ENCODE measurements at regions not wholly inside any gene's neighbourhood (a gene's known extent, or its start where the extent isn't known, plus 50 kb on each side); places are given as distances from the start of the nearest gene placed in this dataset.

- Histone ChIP-seq H3K4me3 (no peak overlapping the region), H3K27ac (no peak overlapping the region), H3K36me3 (replicated peaks in 1 of 2; ENCODE audit: insufficient read depth in 1 of 2, low read depth in 2 of 2) (no peaks in the 10 kb centered on the region), H3K9me3 (no peaks in the 10 kb centered on the region), H3K27me3 (no peaks in the 10 kb centered on the region), H3K4me1 (no peaks in the 10 kb centered on the region)
- WGBS, 2 donors, result 51 to 62% methylated on average over 6 of the region's 6 CpGs
- ATAC-seq, result no peak
- no peak for TF ChIP-seq POLR2A (IDR thresholded peaks at IDR 0.05)
- no peak for TF ChIP-seq CTCF (IDR thresholded peaks at IDR 0.05)
- intact Hi-C loops (cut with DNase I), result no loop called here
- no peak for DNase-seq
Observed at GRCh38 chr5:28110781-28111180, 1072.4 kb upstream of the CDH9 start.

GRCh38 chr5:28104080-28104479, 1065.7 kb upstream of the CDH9 start:
- no peak for ATAC-seq

GRCh38 chr5:28084069-28084468, 1045.7 kb upstream of the CDH9 start:
- WGBS, 2 donors, result 67 to 80% methylated on average over 11 of the region's 11 CpGs
- Histone ChIP-seq H3K27ac (no peak overlapping the region), H3K27me3 (no peaks in the 10 kb centered on the region), H3K4me3 (no peak overlapping the region), H3K9me3 (no peaks in the 10 kb centered on the region), H3K4me1 (no peaks in the 10 kb centered on the region), H3K36me3 (replicated peaks in 1 of 2; ENCODE audit: insufficient read depth in 1 of 2, low read depth in 2 of 2) (no peaks in the 10 kb centered on the region)
- intact Hi-C loops (cut with DNase I), result no loop called here
- DNase-seq (no peak), ATAC-seq (no peak)
- no peak for TF ChIP-seq CTCF (IDR thresholded peaks at IDR 0.05)
- TF ChIP-seq POLR2A (IDR thresholded peaks at IDR 0.05), result no peak

More at GRCh38 chr5:28104080-28104479, 1065.7 kb upstream of the CDH9 start:
- intact Hi-C loops (cut with DNase I), result no loop called here
- no peak for TF ChIP-seq POLR2A (IDR thresholded peaks at IDR 0.05)
- TF ChIP-seq CTCF (IDR thresholded peaks at IDR 0.05), result no peak
- Histone ChIP-seq H3K27ac (no peak overlapping the region), H3K9me3 (no peaks in the 10 kb centered on the region), H3K36me3 (replicated peaks in 1 of 2; ENCODE audit: insufficient read depth in 1 of 2, low read depth in 2 of 2) (no peaks in the 10 kb centered on the region), H3K4me1 (no peaks in the 10 kb centered on the region), H3K4me3 (no peak overlapping the region), H3K27me3 (no peaks in the 10 kb centered on the region)
- no peak for DNase-seq

- Histone ChIP-seq H3K27me3 (no peaks in the 10 kb centered on the region), H3K9me3 (no peaks in the 10 kb centered on the region), H3K4me3 (no peak overlapping the region), H3K36me3 (replicated peaks in 1 of 2; ENCODE audit: insufficient read depth in 1 of 2, low read depth in 2 of 2) (no peaks in the 10 kb centered on the region), H3K4me1 (no peaks in the 10 kb centered on the region), H3K27ac (no peak overlapping the region)
- ATAC-seq (no peak), DNase-seq (no peak)
- 68 to 100% methylated on average over 2 to 3 of the region's 3 CpGs for WGBS, 2 donors
- intact Hi-C loops (cut with DNase I), result no loop called here
- TF ChIP-seq CTCF (IDR thresholded peaks at IDR 0.05) (no peak), POLR2A (IDR thresholded peaks at IDR 0.05) (no peak)
Observed at GRCh38 chr5:28082610-28083009, 1044.2 kb upstream of the CDH9 start.

- no peaks in the 10 kb centered on the region for H3K9me3 ChIP-seq
- DNase-seq (no peak), ATAC-seq (no peak)
- H3K36me3 ChIP-seq (replicated peaks in 1 of 2; ENCODE audit: insufficient read depth in 1 of 2, low read depth in 2 of 2), result no peaks in the 10 kb centered on the region
- no peak overlapping the region for H3K4me3 ChIP-seq
- no peaks in the 10 kb centered on the region for H3K27me3 ChIP-seq
- no peaks in the 10 kb centered on the region for H3K4me1 ChIP-seq
- intact Hi-C loops (cut with DNase I), result no loop called here
- TF ChIP-seq POLR2A (IDR thresholded peaks at IDR 0.05) (no peak), CTCF (IDR thresholded peaks at IDR 0.05) (no peak)
- no peak overlapping the region for H3K27ac ChIP-seq
- 81 to 89% methylated on average over 20 to 27 of the region's 44 CpGs for WGBS, 2 donors
Observed at GRCh38 chr5:28077291-28078240, 1039.2 kb upstream of the CDH9 start.

Data from body of pancreas (tissue), 4 donors.